Mucosa of gallbladder (tissue), 1 donor: ENCODE measurements at regions not wholly inside any gene's neighbourhood (a gene's known extent, or its start where the extent isn't known, plus 50 kb on each side); places are given as distances from the start of the nearest gene placed in this dataset.
A peak's percentile ranks its signal among the peaks of the same experiment; 100 is the strongest.

Experiments
- DNase-seq: peaks from one replicate; pipeline ENCODE4 v3.0.0-alpha.2; 2020; ENCODE audit warnings: low spot score
- donor health status: DM: no; HTN: no; CAD: no.

GRCh38 chr20:57788936-57789613, 79.3 kb upstream of the PMEPA1 start:
- DNase-seq: no peak

GRCh38 chr20:57787990-57788781, 78.4 kb upstream of the PMEPA1 start:
- no peak for DNase-seq

GRCh38 chr20:57787151-57787989, 77.6 kb upstream of the PMEPA1 start:
- no peak for DNase-seq

GRCh38 chr20:57786304-57786932, 76.6 kb upstream of the PMEPA1 start:
- no peak for DNase-seq

- DNase-seq: no peak
Measured at GRCh38 chr20:57785720-57786119, 75.9 kb upstream of the PMEPA1 start.

- DNase-seq: no peak
Measured at GRCh38 chr20:57785061-57785460, 75.2 kb upstream of the PMEPA1 start.

GRCh38 chr20:57783956-57784837, 74.4 kb upstream of the PMEPA1 start:
- no peak for DNase-seq

- no peak for DNase-seq
Measured at GRCh38 chr20:57783196-57783595, 73.4 kb upstream of the PMEPA1 start.

- no peak for DNase-seq
Measured at GRCh38 chr20:57782631-57783041, 72.8 kb upstream of the PMEPA1 start.

GRCh38 chr20:57781901-57782300, 72.1 kb upstream of the PMEPA1 start:
- DNase-seq: no peak

- DNase-seq: no peak
Measured at GRCh38 chr20:57780906-57781305, 71.1 kb upstream of the PMEPA1 start.

GRCh38 chr20:57780398-57780797, 70.6 kb upstream of the PMEPA1 start:
- DNase-seq: no peak

GRCh38 chr20:57779401-57780003, 69.7 kb upstream of the PMEPA1 start:
- peak; percentile 26 for DNase-seq

GRCh38 chr20:57777911-57778310, 68.1 kb upstream of the PMEPA1 start:
- DNase-seq: no peak

GRCh38 chr20:57774951-57775350, 65.1 kb upstream of the PMEPA1 start:
- no peak for DNase-seq

GRCh38 chr20:57774111-57774880, 64.5 kb upstream of the PMEPA1 start:
- DNase-seq: no peak

- no peak for DNase-seq
Measured at GRCh38 chr20:57773059-57773815, 63.4 kb upstream of the PMEPA1 start.

- no peak for DNase-seq
Measured at GRCh38 chr20:57772349-57772964, 62.6 kb upstream of the PMEPA1 start.
